GM10266 (cell line): ENCODE measurements at regions not wholly inside any gene's neighbourhood (a gene's known extent, or its start where the extent isn't known, plus 50 kb on each side); places are given as distances from the start of the nearest gene placed in this dataset.
A peak's percentile ranks its signal among the peaks of the same experiment; 100 is the strongest.

Source experiments
- DNase-seq: peaks from one replicate; pipeline ENCODE4 v3.0.0; 2012; ENCODE audit errors: extremely low spot score
- CTCF ChIP-seq: IDR thresholded peaks from 2 replicates; pipeline ENCODE4 v1.5.1; 2012; ENCODE audit warnings: mild to moderate bottlenecking, low read depth; ENCODE audit not compliant: control insufficient read depth, insufficient read depth; ENCODE audit errors: missing control alignments

GRCh38 chr18:59052965-59053820, 86.5 kb upstream of the SEC11C start:
- no peak for DNase-seq

GRCh38 chr18:59054496-59055287, 85.0 kb upstream of the SEC11C start:
- no peak for TF ChIP-seq CTCF
- DNase-seq: no peak

More at GRCh38 chr18:59052965-59053820, 86.5 kb upstream of the SEC11C start:
- no peak for TF ChIP-seq CTCF

- TF ChIP-seq CTCF: no peak
- DNase-seq: no peak
Measured at GRCh38 chr18:59055345-59056032, 84.2 kb upstream of the SEC11C start.

- peak; percentile 73 for TF ChIP-seq CTCF
- peak; percentile 40 for DNase-seq
Measured at GRCh38 chr18:59056706-59057492, 82.8 kb upstream of the SEC11C start.

- DNase-seq: no peak
- no peak for TF ChIP-seq CTCF
Measured at GRCh38 chr18:59057493-59057795, 82.2 kb upstream of the SEC11C start.

- TF ChIP-seq CTCF: no peak
- DNase-seq: no peak
Measured at GRCh38 chr18:59057969-59058368, 81.7 kb upstream of the SEC11C start.
